ENCODE measurements at regions not wholly inside any gene's neighbourhood (a gene's known extent, or its start where the extent isn't known, plus 50 kb on each side); places are given as distances from the start of the nearest gene placed in this dataset.

- DNase-seq (ENCODE audit: low spot score): no peak
Observed at GRCh38 chr17:65477600-65477999, 83.8 kb downstream of the AXIN2 start.

DNA sequence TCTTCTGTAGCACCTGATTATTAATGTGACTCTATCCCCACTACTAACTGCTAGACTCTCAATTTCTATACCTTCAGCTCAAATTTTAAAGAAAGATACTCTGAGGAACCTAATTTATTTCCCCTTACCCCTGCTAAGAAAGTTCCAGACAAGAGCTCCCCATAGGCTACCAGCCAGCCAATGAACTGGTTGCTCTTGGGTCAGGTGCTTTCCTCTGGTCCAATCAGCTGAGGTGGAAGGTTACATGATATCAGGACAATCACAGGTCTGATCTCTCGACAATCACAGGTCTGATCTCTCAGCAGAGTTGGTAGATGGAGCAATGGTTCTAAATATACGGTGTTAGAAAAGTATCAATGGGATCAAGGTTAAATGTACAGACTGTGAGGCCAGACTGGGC is 86.8 kb downstream of the AXIN2 start:
- no peak for DNase-seq (ENCODE audit: low spot score)

GRCh38 chr17:65473985-65474384 is 87.5 kb downstream of the AXIN2 start:
- no peak for DNase-seq (ENCODE audit: low spot score)

DNA sequence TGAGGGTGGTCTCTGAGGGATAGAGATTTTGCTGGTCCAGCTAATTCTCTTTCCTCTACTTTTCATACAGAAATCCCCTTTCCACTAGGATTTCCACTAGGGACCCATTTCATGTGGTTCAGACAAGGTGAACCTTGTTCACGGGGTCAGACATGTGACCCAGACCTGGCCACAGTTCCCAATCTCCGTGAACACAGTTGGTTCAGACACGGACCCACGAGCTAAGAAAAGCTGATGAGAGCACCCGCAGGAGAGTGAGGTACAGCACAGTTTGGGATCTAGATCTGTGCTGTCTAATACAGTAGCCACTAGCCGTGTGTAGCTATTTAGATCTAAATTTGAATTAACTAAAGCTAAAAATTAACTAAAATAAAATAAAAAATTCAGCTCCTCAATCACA is 88.1 kb downstream of the AXIN2 start:
- DNase-seq (ENCODE audit: low spot score): no peak

- DNase-seq (ENCODE audit: low spot score): no peak
Observed at GRCh38 chr17:65472666-65473309, 88.7 kb downstream of the AXIN2 start.

DNA sequence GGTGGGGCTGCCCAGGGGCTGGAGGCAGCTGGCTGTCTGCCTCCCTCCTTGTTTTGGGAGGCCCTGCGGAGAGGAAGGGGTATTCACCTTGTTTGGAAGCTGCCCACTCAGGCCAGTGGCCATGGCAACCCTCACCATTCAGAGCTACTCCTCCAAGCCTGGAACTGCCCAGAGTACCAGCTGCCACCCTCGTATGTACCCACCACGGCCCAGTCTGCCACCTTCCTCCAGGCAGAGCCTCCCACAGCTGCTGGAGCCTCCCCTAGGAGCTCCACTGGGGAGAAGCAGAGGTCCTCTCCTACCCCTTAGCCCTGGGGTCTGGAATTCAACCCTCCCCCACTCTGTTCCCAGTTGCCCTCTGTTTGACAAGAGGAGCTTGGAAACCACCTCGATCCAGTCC is 90.7 kb downstream of the AXIN2 start:
- DNase-seq (ENCODE audit: low spot score): no peak

DNA sequence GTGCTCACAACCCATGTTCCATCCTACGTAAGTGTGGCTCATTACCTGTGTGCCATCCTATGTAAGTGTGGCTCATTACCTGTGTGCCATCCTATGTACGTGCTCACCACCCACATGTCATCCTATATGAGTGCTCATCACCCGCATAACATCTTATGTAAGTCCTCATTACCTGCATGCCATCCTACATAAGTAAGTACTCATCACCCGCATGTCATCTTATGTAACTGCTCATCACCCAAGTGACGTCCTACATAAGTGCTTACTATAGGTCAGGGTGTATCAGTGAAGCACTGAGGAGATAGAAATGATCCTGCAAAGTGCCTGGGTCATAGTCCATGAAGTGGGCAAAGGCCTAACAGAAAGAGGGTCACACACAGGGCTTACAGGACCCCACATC is 93.1 kb downstream of the AXIN2 start:
- no peak for DNase-seq (ENCODE audit: low spot score)

DNA sequence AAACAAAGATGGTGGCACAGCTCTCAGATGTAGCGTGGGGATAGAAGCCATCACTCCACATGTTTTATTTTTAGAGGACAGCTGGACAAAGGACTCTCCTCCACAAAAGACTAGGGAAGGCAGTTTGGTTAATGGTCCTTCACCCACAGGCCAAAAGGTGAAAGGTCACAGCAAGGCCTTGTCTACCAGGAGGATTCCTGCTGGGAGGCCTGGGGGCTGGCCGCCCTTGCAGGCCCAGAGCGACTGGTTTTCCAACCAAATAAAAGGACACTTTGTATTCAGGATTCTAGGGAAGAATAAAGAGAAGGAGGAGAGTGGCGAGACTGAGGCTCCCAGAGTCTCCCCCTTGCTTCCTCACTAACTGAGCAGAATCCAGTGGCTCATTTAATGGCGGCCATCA is 94.3 kb downstream of the AXIN2 start:
- DNase-seq (ENCODE audit: low spot score): no peak

GRCh38 chr17:65466547-65466946 is 94.9 kb downstream of the AXIN2 start:
- DNase-seq (ENCODE audit: low spot score): no peak

GRCh38 chr17:65463242-65463641 is 98.2 kb downstream of the AXIN2 start:
- no peak for DNase-seq (ENCODE audit: low spot score)

GRCh38 chr17:65459677-65460347 is 101.6 kb downstream of the AXIN2 start:
- DNase-seq (ENCODE audit: low spot score): no peak

DNA sequence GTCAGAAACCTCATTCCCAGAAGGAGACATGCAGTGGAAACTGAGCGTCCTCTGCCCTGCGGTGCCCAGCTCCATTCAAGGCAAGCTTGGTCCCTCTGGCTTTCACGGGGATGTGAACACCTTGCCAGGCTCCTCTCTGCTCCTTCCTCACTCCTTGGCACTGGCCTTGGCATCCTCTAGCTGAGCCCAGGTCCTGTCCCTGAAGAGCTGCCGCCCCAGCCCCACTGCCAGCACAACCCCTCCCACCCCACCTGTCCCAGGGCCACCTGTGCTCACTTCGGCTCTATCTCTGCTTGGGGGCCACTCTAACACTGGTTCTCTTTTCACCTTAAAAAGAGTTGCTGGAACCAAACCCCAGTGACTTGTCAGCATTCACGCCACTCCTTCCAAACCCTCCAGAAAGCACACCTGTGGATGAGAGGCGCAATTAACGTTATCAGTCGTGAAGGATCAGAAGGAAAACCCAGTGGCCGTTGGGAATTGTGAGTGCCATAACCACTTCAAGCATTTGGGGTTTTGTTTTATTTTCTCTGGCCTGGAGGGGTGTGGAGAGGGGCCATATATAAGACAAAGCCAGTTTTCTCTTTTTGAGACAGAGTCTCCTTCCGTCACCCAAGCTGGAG is 103.7 kb downstream of the AXIN2 start:
- no peak for DNase-seq (ENCODE audit: low spot score)

DNA sequence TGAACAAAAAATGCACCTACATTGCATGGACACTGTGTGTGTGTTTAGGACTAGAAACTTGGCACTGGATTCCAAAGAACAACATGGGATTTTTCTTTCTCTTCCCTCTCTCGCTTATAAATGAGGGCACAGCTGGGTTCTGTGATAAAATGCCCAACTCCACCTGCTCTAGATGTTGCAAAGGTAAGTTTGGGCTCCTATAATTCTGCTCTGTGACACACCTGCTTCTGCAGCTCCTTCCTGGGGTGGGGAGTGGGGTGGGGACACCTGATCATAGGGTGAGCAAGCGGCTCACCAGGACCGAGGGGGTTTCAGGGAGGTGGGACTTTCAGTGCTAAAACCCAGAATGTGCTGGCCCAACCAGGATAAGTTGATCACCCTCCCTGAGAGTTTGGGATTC is 104.3 kb downstream of the AXIN2 start:
- DNase-seq (ENCODE audit: low spot score): no peak

- no peak for DNase-seq (ENCODE audit: low spot score)
Observed at GRCh38 chr17:65456368-65457151, 104.9 kb downstream of the AXIN2 start.

DNA sequence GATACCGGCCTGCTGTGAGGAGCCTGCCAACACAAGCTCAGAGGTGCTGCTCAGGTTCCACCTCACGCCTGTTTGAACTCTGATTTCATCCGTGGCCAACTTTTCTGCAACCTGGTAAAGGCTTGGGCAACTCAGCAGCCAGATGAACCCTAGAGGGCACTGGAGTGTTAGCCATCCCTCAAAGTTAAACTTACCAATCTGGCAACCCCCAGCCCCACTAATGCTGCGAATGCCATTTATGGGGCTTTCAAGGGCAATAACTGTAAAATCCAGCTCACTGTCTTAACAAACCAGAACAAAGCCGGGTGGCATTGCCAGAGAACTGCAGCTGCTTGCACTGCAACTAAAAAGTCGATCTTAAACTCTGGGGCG is 105.5 kb downstream of the AXIN2 start:
- peak; percentile 24 for DNase-seq (ENCODE audit: low spot score)

DNA sequence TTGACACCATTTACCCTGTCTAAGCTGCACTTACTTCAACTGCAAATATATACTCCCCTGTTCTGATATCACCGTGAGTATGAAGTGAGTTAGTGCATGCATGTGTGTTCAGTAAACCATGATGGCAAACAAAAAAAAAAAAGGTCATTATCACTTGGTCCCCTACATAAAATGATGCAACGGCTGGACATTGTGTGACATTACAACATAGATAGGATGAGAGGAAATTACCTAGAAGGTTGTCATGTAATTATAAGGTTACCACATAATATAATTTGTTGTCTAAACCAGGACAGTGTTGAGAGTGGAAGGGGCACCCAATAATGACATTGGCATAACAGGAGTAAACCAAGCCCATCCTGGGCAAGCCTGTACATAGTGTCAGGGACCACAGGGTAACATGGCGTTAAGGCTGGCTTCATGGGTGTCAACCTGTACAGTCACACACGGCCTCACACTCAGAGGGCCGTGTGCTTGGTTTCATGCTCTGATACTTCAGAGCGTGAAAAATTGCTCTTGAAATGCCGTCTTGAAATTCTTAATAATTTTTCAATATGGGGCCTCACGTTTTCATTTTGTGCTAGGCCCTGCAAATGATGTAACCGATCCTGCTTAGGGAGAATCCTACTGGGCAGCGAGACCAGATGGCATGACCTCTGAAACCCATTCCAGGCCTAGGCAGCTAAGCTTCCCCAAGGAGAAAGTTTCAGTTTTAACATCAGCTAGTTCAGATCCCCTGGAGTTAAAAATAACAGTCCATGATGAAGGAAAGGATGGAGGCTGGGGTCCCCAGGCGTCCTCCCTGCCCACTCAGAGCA is 106.1 kb downstream of the AXIN2 start:
- DNase-seq (ENCODE audit: low spot score): no peak

- no peak for DNase-seq (ENCODE audit: low spot score)
Observed at GRCh38 chr17:65453204-65453931, 108.1 kb downstream of the AXIN2 start.

- no peak for DNase-seq (ENCODE audit: low spot score)
Observed at GRCh38 chr17:65449495-65449894, 112.0 kb downstream of the AXIN2 start.

GRCh38 chr17:65447823-65448222 is 113.6 kb downstream of the AXIN2 start:
- no peak for DNase-seq (ENCODE audit: low spot score)

DNA sequence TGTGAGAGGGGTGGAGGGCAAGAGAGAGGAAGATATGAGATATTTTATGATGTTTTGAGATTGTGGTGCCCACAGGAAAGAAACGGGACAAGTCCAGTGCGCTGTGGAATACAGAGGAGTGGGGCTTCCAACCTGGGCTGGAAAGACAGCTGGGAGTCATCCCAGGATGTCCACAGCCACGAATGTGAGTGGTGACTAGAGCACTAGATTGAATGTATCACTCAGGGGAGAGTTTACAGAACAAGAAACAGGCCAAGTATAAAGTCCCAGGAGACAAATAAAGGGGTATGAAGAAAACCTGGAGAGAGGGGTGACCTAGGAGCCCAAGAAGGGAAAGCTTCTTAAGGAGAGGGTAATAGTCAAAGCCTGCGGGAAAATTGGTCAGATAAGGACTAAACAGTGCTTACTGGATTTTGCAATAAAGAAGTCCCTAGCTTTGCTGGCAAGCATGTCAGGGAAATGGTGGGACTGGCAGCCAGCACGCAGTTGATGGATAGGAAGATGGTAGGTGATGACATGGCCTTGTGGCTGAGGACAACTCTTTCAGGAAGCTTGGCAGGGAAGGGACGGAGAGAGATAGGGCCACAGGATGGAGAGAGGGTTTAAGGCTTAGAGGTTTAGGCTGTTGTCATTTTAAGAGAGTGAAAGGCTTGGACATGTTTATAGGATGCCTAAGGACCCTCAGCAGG is 114.5 kb downstream of the AXIN2 start:
- DNase-seq (ENCODE audit: low spot score): no peak

- DNase-seq (ENCODE audit: low spot score): no peak
Observed at GRCh38 chr17:65446043-65446442, 115.4 kb downstream of the AXIN2 start.
